Endodermal cell (in vitro differentiated cells): ENCODE measurements at regions not wholly inside any gene's neighbourhood (a gene's known extent, or its start where the extent isn't known, plus 50 kb on each side); places are given as distances from the start of the nearest gene placed in this dataset.
"Not testable (repeated sequence)": the region's sequence is repeated elsewhere in the genome, so short reads cannot be mapped to it uniquely, and the experiment has no call there.

Experiments used
- DNase-seq: peaks from one replicate; pipeline ENCODE4 v3.0.0-alpha.2; 2017
- H3K27ac ChIP-seq: 2 replicates; pipeline ENCODE4 v1.5.1; 2013; ENCODE audit warnings: mild to moderate bottlenecking, low read depth, low read length, moderate library complexity
- H3K27me3 ChIP-seq: 2 replicates; pipeline ENCODE4 v1.6.1; 2013; ENCODE audit warnings: mild to moderate bottlenecking, low read length, moderate library complexity; ENCODE audit not compliant: insufficient read depth, control insufficient read depth, poor library complexity, severe bottlenecking
- H3K36me3 ChIP-seq: 2 replicates; pipeline ENCODE4 v1.7.0; 2013; ENCODE audit warnings: mild to moderate bottlenecking, low read length, moderate library complexity; ENCODE audit not compliant: control insufficient read depth, insufficient read depth
- H3K4me1 ChIP-seq: one replicate; pipeline ENCODE4 v1.7.0; 2013; ENCODE audit warnings: low read length; ENCODE audit not compliant: control insufficient read depth, insufficient read depth
- H3K4me3 ChIP-seq: 2 replicates; pipeline ENCODE4 v1.5.1; 2013; ENCODE audit warnings: mild to moderate bottlenecking, low read length, moderate library complexity
- H3K9ac ChIP-seq: 2 replicates; pipeline ENCODE4 v1.6.1; 2013; ENCODE audit warnings: mild to moderate bottlenecking, low read length, moderate library complexity; ENCODE audit not compliant: poor library complexity, severe bottlenecking; ENCODE audit errors: extremely low read depth
- H3K9me3 ChIP-seq: 2 replicates; pipeline ENCODE4 v1.6.1; 2013; ENCODE audit warnings: mild to moderate bottlenecking, low read length, moderate library complexity; ENCODE audit not compliant: control insufficient read depth
- H3K27ac Mint-ChIP-seq: 2 replicates; pipeline ENCODE4 v1.8.0; 2020; ENCODE audit warnings: mixed read lengths
- H3K27me3 Mint-ChIP-seq: 2 replicates; pipeline ENCODE4 v1.8.0; 2021; ENCODE audit warnings: mild to moderate bottlenecking, mixed read lengths; ENCODE audit not compliant: insufficient read depth
- H3K36me3 Mint-ChIP-seq: 2 replicates; pipeline ENCODE4 v1.8.0; 2020; ENCODE audit warnings: low read depth, mixed read lengths
- H3K4me1 Mint-ChIP-seq: 2 replicates; pipeline ENCODE4 v1.8.0; 2020; ENCODE audit warnings: mixed read lengths
- H3K4me3 Mint-ChIP-seq: 2 replicates; pipeline ENCODE4 v1.8.0; 2020; ENCODE audit warnings: mild to moderate bottlenecking, moderate library complexity, mixed read lengths
- H3K9me3 Mint-ChIP-seq: 2 replicates; pipeline ENCODE4 v1.8.0; 2020; ENCODE audit warnings: mild to moderate bottlenecking, mixed read lengths
- WGBS, 2 experiments: methylation state at CpG; one replicate each; pipeline versions ENCODE4 v1.1.5 to v1.1.7; 2013; ENCODE audit warnings: missing lambda C conversion rate in 2 of 2, mixed read lengths in 1 of 2; ENCODE audit not compliant: insufficient coverage in 1 of 2, insufficient read length in 1 of 2; 5-methylcytosine and 5-hydroxymethylcytosine counted together
- TF ChIP-seq, protein P1 (sequence below): fragments of 200-600 bp; sonication (generic); conservative IDR thresholded peaks from 2 replicates; pipeline ENCODE4 v1.5.0; 2021; ENCODE audit warnings: antibody characterized with exemption, mild to moderate bottlenecking

DNA sequence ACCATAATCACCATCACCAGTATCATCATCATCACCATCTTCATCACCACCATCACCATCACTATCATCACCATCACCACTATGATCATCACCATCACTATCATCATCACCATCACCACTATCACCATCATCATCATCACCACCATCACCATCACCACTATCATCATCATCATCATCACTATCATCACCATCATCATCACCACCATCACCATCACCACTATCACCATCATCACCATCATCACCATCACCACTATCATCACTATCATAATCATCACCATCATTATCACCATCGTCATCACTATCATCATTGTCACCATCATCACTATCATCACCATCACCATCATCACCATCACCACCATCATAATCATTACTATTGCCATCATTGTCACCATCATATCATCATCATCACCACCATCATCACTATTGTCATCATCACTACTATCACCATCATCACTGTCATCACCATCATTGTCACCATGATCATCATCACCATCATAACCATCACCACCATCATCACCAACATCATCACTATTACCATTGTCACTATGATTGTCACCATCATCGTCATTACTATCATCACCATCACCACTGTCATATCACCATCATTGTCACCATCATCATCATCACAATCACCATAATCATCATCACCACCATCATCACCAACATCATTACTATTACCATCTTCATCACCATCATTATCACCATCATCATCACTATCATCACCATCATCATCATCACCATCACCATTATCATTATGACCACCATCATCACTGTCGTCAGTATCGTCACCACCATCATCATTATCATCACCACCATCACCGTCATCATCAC is 154.7 kb downstream of the ACTR3B start:
- Histone ChIP-seq H3K9ac (no peak overlapping the region), H3K27ac (no peak overlapping the region), H3K4me3 (no peak overlapping the region), H3K27me3 (no peaks in the 10 kb centered on the region), H3K36me3 (no peaks in the 10 kb centered on the region), H3K9me3 (no peaks in the 10 kb centered on the region), H3K4me1 (peaks cover 10% of the 10 kb centered on the region)
- TF ChIP-seq, protein P1, sequence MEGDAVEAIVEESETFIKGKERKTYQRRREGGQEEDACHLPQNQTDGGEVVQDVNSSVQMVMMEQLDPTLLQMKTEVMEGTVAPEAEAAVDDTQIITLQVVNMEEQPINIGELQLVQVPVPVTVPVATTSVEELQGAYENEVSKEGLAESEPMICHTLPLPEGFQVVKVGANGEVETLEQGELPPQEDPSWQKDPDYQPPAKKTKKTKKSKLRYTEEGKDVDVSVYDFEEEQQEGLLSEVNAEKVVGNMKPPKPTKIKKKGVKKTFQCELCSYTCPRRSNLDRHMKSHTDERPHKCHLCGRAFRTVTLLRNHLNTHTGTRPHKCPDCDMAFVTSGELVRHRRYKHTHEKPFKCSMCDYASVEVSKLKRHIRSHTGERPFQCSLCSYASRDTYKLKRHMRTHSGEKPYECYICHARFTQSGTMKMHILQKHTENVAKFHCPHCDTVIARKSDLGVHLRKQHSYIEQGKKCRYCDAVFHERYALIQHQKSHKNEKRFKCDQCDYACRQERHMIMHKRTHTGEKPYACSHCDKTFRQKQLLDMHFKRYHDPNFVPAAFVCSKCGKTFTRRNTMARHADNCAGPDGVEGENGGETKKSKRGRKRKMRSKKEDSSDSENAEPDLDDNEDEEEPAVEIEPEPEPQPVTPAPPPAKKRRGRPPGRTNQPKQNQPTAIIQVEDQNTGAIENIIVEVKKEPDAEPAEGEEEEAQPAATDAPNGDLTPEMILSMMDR, result no peak
- H3K27me3 Mint-ChIP-seq, result no peaks in the 10 kb centered on the region
- H3K36me3 Mint-ChIP-seq, result no peaks in the 10 kb centered on the region
- WGBS, 2 experiments, result 75 to 83% methylated on average over 5 of the region's 5 CpGs
- no peak overlapping the region for H3K27ac Mint-ChIP-seq
- DNase-seq, result no peak
- H3K9me3 Mint-ChIP-seq, result peaks cover 8% of the 10 kb centered on the region
- peaks cover 2% of the 10 kb centered on the region for H3K4me1 Mint-ChIP-seq
- H3K4me3 Mint-ChIP-seq, result no peak overlapping the region

GRCh38 chr7:152914845-152915102 is 155.2 kb downstream of the ACTR3B start:
- not testable (repeated sequence) for DNase-seq, H3K27me3 Mint-ChIP-seq, H3K4me1 ChIP-seq, H3K36me3 ChIP-seq, H3K9ac ChIP-seq, H3K4me3 ChIP-seq, H3K9me3 Mint-ChIP-seq, H3K9me3 ChIP-seq, H3K4me1 Mint-ChIP-seq, H3K27ac ChIP-seq, H3K4me3 Mint-ChIP-seq, H3K27ac Mint-ChIP-seq, H3K36me3 Mint-ChIP-seq, H3K27me3 ChIP-seq
- 91 to 92% methylated on average over 1 of the region's 1 CpG for WGBS, 2 experiments

- no peak overlapping the region for H3K27ac ChIP-seq
- H3K4me3 Mint-ChIP-seq, result no peak overlapping the region
- no peak overlapping the region for H3K4me3 ChIP-seq
- TF ChIP-seq, protein P1, result no peak
- DNase-seq, result no peak
- no peak overlapping the region for H3K9ac ChIP-seq
- H3K4me1 ChIP-seq, result peaks cover 3% of the 10 kb centered on the region
- peaks cover 2% of the 10 kb centered on the region for H3K4me1 Mint-ChIP-seq
- WGBS, 2 experiments, result 89 to 98% methylated on average over 6 to 16 of the region's 16 CpGs
- H3K27me3 ChIP-seq, result peaks cover 13% of the 10 kb centered on the region
- H3K36me3 Mint-ChIP-seq, result no peaks in the 10 kb centered on the region
- no peak overlapping the region for H3K27ac Mint-ChIP-seq
- no peaks in the 10 kb centered on the region for H3K9me3 ChIP-seq
- H3K27me3 Mint-ChIP-seq, result peaks cover 36% of the 10 kb centered on the region
- peaks cover 19% of the 10 kb centered on the region for H3K9me3 Mint-ChIP-seq
- H3K36me3 ChIP-seq, result no peaks in the 10 kb centered on the region
Observed at GRCh38 chr7:152922318-152923081, 162.9 kb downstream of the ACTR3B start.
